ENCODE measurements at regions not wholly inside any gene's neighbourhood (a gene's known extent, or its start where the extent isn't known, plus 50 kb on each side); places are given as distances from the start of the nearest gene placed in this dataset.

DNA sequence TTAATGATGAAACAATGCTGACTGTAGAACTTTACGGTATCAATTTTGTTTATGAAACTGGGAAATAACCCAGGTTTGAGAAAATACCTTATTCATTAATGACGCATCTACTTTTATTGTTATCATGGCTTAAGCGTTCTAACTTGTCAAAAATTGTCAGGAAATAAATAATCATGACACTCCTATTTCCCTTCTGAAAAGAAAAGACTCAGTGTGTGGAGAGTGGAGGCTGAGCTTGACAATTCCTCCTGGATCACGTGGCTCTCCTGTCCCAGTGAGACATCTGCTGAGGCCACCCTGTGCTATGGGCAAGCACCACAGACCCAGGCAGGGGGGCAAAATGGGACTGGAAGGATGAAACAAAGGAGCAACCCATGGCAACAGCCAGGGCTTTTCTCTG is 466.4 kb downstream of the ZNF608 start:
- Histone ChIP-seq H2AFZ (ENCODE audit: control insufficient read depth, low read length) (no peak overlapping the region), H3K36me3 (ENCODE audit: control insufficient read depth in 2 of 2, extremely low read depth in 1 of 2, insufficient read depth in 2 of 2, low read length in 2 of 2) (no peaks in the 10 kb centered on the region), H3K9ac (ENCODE audit: control insufficient read depth, extremely low read depth, insufficient read depth, low read length) (no peak overlapping the region), H3K27me3 (ENCODE audit: control insufficient read depth, extremely low read depth, insufficient read depth, low read length) (no peaks in the 10 kb centered on the region), H3K9me3 (ENCODE audit: control insufficient read depth, low read depth, low read length) (no peaks in the 10 kb centered on the region), H4K20me1 (ENCODE audit: control insufficient read depth, extremely low read depth, insufficient read depth, low read length) (no peaks in the 10 kb centered on the region), H3K4me3 (ENCODE audit: control insufficient read depth in 2 of 3, extremely low read depth in 1 of 3, insufficient read depth in 2 of 3, low read depth in 1 of 3, low read length in 3 of 3) (no peak overlapping the region), H3K27ac (ENCODE audit: control insufficient read depth, insufficient read depth, low read length) (no peak overlapping the region), H3K9me1 (ENCODE audit: control insufficient read depth, extremely low read depth, insufficient read depth, low read length) (no peaks in the 10 kb centered on the region), H3K79me2 (ENCODE audit: control insufficient read depth, insufficient read depth, low read length) (no peaks in the 10 kb centered on the region), H3K4me1 (ENCODE audit: control insufficient read depth, extremely low read depth, insufficient read depth, low read length) (peaks cover 6% of the 10 kb centered on the region), H3K4me2 (ENCODE audit: control insufficient read depth, extremely low read depth, insufficient read depth, low read depth, low read length) (peak overlapping the region; percentile 6)
- dilution Hi-C loops (cut with MboI; ENCODE audit: extremely low pct_ligation_motif_present, low sequenced_read_pairs) = no loop called here
- DNase-seq (ENCODE audit: low read depth, low spot score) (peak; percentile 17), FAIRE-seq (no peak)
- TF ChIP-seq, protein P1, sequence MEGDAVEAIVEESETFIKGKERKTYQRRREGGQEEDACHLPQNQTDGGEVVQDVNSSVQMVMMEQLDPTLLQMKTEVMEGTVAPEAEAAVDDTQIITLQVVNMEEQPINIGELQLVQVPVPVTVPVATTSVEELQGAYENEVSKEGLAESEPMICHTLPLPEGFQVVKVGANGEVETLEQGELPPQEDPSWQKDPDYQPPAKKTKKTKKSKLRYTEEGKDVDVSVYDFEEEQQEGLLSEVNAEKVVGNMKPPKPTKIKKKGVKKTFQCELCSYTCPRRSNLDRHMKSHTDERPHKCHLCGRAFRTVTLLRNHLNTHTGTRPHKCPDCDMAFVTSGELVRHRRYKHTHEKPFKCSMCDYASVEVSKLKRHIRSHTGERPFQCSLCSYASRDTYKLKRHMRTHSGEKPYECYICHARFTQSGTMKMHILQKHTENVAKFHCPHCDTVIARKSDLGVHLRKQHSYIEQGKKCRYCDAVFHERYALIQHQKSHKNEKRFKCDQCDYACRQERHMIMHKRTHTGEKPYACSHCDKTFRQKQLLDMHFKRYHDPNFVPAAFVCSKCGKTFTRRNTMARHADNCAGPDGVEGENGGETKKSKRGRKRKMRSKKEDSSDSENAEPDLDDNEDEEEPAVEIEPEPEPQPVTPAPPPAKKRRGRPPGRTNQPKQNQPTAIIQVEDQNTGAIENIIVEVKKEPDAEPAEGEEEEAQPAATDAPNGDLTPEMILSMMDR (optimal IDR thresholded peaks at IDR 0.05 in 1 of 3, IDR thresholded peaks at IDR 0.05 in 1 of 3, conservative IDR thresholded peaks at IDR 0.05 in 1 of 3; ENCODE audit: extremely low read depth in 1 of 3, insufficient read depth in 2 of 3, low read length in 3 of 3) = no peak
- TF ChIP-seq EZH2 (IDR thresholded peaks at IDR 0.05; ENCODE audit: low read length) = no peak

DNA sequence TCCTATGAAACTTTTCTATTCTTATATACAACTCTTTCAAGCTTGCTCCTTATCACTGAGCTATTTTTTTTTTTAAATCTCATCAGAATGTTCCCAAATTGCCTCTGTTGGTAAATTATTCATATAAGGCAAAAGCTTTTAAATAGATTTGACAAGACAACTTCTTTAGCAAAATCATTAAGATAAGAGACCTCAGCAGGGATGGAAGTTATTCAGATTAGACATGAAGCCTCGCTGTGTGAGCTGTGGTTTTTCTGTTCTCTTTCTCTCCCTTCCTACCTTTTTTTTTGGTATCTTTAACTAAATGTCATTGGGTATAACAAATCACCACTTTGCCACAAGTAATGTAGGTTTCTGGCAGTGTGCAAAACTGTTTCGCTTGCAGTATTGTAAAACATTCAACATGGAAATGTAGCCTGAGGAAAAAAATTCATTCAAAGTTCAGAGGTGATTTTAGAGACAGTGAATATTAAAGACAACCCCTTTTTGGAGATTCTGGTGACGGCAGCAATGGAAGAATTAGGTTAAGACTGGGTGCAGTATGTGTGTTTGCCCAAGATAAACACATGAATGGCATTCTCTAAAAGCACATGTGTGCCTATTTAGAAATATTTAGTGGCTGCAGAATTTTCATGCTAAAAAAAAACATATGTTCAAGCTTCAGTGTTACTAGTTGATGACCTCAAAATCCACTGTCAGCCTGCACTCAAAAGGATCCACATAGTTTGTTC is 467.1 kb downstream of the ZNF608 start:
- no peak for TF ChIP-seq EZH2 (IDR thresholded peaks at IDR 0.05; ENCODE audit: low read length)
- TF ChIP-seq, protein P1 (optimal IDR thresholded peaks at IDR 0.05 in 1 of 3, IDR thresholded peaks at IDR 0.05 in 1 of 3, conservative IDR thresholded peaks at IDR 0.05 in 1 of 3; ENCODE audit: extremely low read depth in 1 of 3, insufficient read depth in 2 of 3, low read length in 3 of 3) = no peak
- Histone ChIP-seq H3K9me1 (ENCODE audit: control insufficient read depth, extremely low read depth, insufficient read depth, low read length) (no peaks in the 10 kb centered on the region), H2AFZ (ENCODE audit: control insufficient read depth, low read length) (no peak overlapping the region), H3K36me3 (ENCODE audit: control insufficient read depth in 2 of 2, extremely low read depth in 1 of 2, insufficient read depth in 2 of 2, low read length in 2 of 2) (no peaks in the 10 kb centered on the region), H3K4me2 (ENCODE audit: control insufficient read depth, extremely low read depth, insufficient read depth, low read depth, low read length) (no peak overlapping the region), H3K4me3 (ENCODE audit: control insufficient read depth in 2 of 3, extremely low read depth in 1 of 3, insufficient read depth in 2 of 3, low read depth in 1 of 3, low read length in 3 of 3) (no peak overlapping the region), H3K27me3 (ENCODE audit: control insufficient read depth, extremely low read depth, insufficient read depth, low read length) (no peaks in the 10 kb centered on the region), H3K4me1 (ENCODE audit: control insufficient read depth, extremely low read depth, insufficient read depth, low read length) (peaks cover 6% of the 10 kb centered on the region), H3K79me2 (ENCODE audit: control insufficient read depth, insufficient read depth, low read length) (no peaks in the 10 kb centered on the region), H3K27ac (ENCODE audit: control insufficient read depth, insufficient read depth, low read length) (no peak overlapping the region), H3K9me3 (ENCODE audit: control insufficient read depth, low read depth, low read length) (no peaks in the 10 kb centered on the region), H4K20me1 (ENCODE audit: control insufficient read depth, extremely low read depth, insufficient read depth, low read length) (no peaks in the 10 kb centered on the region), H3K9ac (ENCODE audit: control insufficient read depth, extremely low read depth, insufficient read depth, low read length) (no peak overlapping the region)
- FAIRE-seq (no peak), DNase-seq (ENCODE audit: low read depth, low spot score) (no peak)
- dilution Hi-C loops (cut with MboI; ENCODE audit: extremely low pct_ligation_motif_present, low sequenced_read_pairs) = no loop called here

All from keratinocyte (primary cell).